Astrocyte (in vitro differentiated cells and primary cell): ENCODE measurements at regions not wholly inside any gene's neighbourhood (a gene's known extent, or its start where the extent isn't known, plus 50 kb on each side); places are given as distances from the start of the nearest gene placed in this dataset.

Source experiments
- DNase-seq: peaks from one replicate; pipeline ENCODE4 v3.0.0-alpha.2; 2010; ENCODE audit warnings: low read depth
- FAIRE-seq: peaks from 2 replicates; lab custom pipeline; 2011; peaks lifted over from hg19 to GRCh38; lab: Jason Lieb, UNC
- H2AFZ ChIP-seq: 2 replicates; pipeline ENCODE4 v1.6.0; 2012; ENCODE audit warnings: low read depth, low read length, inconsistent platforms
- H3K27ac ChIP-seq: 2 replicates; pipeline ENCODE4 v1.5.1; 2011; ENCODE audit warnings: low read depth, low read length, inconsistent platforms
- H3K27me3 ChIP-seq: 2 replicates; pipeline ENCODE4 v1.6.0; 2011; ENCODE audit warnings: low read length, inconsistent platforms; ENCODE audit not compliant: insufficient read depth
- H3K36me3 ChIP-seq: 2 replicates; pipeline ENCODE4 v1.5.1; 2011; ENCODE audit warnings: low read length, inconsistent platforms; ENCODE audit not compliant: insufficient read depth
- H3K4me1 ChIP-seq: 2 replicates; pipeline ENCODE4 v1.5.1; 2011; ENCODE audit warnings: low read length, inconsistent platforms; ENCODE audit not compliant: insufficient read depth
- H3K4me2 ChIP-seq: 2 replicates; pipeline ENCODE4 v1.6.0; 2012; ENCODE audit warnings: low read length, inconsistent platforms
- H3K4me3 ChIP-seq: 2 replicates; pipeline ENCODE4 v1.5.1; 2011; ENCODE audit warnings: low read depth, mild to moderate bottlenecking, low read length, inconsistent platforms; ENCODE audit not compliant: insufficient read depth
- H3K79me2 ChIP-seq: 2 replicates; pipeline ENCODE4 v1.6.0; 2012; ENCODE audit warnings: mild to moderate bottlenecking, low read length, inconsistent platforms; ENCODE audit not compliant: insufficient read depth
- H3K9ac ChIP-seq: 2 replicates; pipeline ENCODE4 v1.6.0; 2012; ENCODE audit warnings: mild to moderate bottlenecking, low read length, inconsistent platforms
- H3K9me3 ChIP-seq: 2 replicates; pipeline ENCODE4 v1.5.1; 2012; ENCODE audit warnings: low read depth, mild to moderate bottlenecking, low read length, inconsistent platforms; ENCODE audit not compliant: insufficient read depth
- H4K20me1 ChIP-seq: 2 replicates; pipeline ENCODE4 v1.6.0; 2012; ENCODE audit warnings: low read length, inconsistent platforms; ENCODE audit not compliant: insufficient read depth
- H3K27ac Mint-ChIP-seq: one replicate; pipeline ENCODE4 v1.8.0; 2021; ENCODE audit warnings: mild to moderate bottlenecking, mixed read lengths; ENCODE audit not compliant: unreplicated experiment
- H3K27me3 Mint-ChIP-seq: one replicate; pipeline ENCODE4 v1.8.0; 2021; ENCODE audit warnings: low read depth, mixed read lengths; ENCODE audit not compliant: unreplicated experiment
- H3K36me3 Mint-ChIP-seq: one replicate; pipeline ENCODE4 v1.8.0; 2021; ENCODE audit warnings: low read depth, mixed read lengths; ENCODE audit not compliant: unreplicated experiment
- H3K4me1 Mint-ChIP-seq: one replicate; pipeline ENCODE4 v1.8.0; 2021; ENCODE audit warnings: low read depth, mixed read lengths; ENCODE audit not compliant: unreplicated experiment
- H3K4me3 Mint-ChIP-seq: one replicate; pipeline ENCODE4 v1.8.0; 2021; ENCODE audit warnings: mild to moderate bottlenecking, moderate library complexity, mixed read lengths; ENCODE audit not compliant: unreplicated experiment
- H3K9me3 Mint-ChIP-seq: one replicate; pipeline ENCODE4 v1.8.0; 2021; ENCODE audit warnings: mild to moderate bottlenecking, mixed read lengths; ENCODE audit not compliant: unreplicated experiment
- EZH2 ChIP-seq: IDR thresholded peaks from 2 replicates; pipeline ENCODE4 v1.6.1; 2012; ENCODE audit warnings: mild to moderate bottlenecking, low read length, inconsistent platforms; ENCODE audit not compliant: insufficient read depth
- TF ChIP-seq, protein P1 (sequence below): IDR thresholded peaks from 2 replicates; pipeline ENCODE4 v1.5.1; 2011; ENCODE audit warnings: low read depth, mild to moderate bottlenecking, inconsistent platforms, low read length, moderate library complexity; ENCODE audit not compliant: insufficient read depth

DNA sequence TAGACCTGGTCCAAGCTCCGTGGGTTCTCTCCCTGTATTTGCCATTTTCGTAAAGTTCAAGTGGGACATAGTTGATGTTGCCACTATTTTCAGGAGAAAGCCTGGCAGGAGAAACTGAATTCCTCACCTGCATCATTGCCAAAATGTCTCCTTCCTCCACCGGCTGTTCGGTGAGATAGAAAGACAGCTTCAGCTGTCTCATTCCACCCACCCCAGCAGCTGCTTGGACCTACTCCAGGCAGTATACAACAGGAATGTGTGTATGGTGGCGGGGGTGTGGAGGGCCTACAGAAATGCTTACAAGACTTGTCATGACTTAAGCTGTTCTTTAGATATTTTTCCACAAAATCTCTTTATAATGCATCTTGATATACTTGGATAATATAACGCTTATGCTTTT lies 132.7 kb upstream of the RAP2B start:
- Mint-ChIP-seq H3K36me3 (no peaks in the 10 kb centered on the region), H3K27ac (peak overlapping the region; percentile 41), H3K9me3 (no peaks in the 10 kb centered on the region), H3K4me1 (peaks cover 8% of the 10 kb centered on the region), H3K27me3 (no peaks in the 10 kb centered on the region), H3K4me3 (no peak overlapping the region)
- no peaks in the 10 kb centered on the region for H3K27me3 ChIP-seq
- H3K27ac ChIP-seq = no peak overlapping the region
- FAIRE-seq (no peak), DNase-seq (peak; percentile 83)
- no peaks in the 10 kb centered on the region for H3K79me2 ChIP-seq
- H3K9ac ChIP-seq = no peak overlapping the region
- H3K4me2 ChIP-seq = no peak overlapping the region
- no peaks in the 10 kb centered on the region for H3K36me3 ChIP-seq
- H3K4me1 ChIP-seq = peaks cover 4% of the 10 kb centered on the region
- no peak for TF ChIP-seq EZH2
- TF ChIP-seq, protein P1, sequence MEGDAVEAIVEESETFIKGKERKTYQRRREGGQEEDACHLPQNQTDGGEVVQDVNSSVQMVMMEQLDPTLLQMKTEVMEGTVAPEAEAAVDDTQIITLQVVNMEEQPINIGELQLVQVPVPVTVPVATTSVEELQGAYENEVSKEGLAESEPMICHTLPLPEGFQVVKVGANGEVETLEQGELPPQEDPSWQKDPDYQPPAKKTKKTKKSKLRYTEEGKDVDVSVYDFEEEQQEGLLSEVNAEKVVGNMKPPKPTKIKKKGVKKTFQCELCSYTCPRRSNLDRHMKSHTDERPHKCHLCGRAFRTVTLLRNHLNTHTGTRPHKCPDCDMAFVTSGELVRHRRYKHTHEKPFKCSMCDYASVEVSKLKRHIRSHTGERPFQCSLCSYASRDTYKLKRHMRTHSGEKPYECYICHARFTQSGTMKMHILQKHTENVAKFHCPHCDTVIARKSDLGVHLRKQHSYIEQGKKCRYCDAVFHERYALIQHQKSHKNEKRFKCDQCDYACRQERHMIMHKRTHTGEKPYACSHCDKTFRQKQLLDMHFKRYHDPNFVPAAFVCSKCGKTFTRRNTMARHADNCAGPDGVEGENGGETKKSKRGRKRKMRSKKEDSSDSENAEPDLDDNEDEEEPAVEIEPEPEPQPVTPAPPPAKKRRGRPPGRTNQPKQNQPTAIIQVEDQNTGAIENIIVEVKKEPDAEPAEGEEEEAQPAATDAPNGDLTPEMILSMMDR = no peak
- no peak overlapping the region for H3K4me3 ChIP-seq
- no peak overlapping the region for H2AFZ ChIP-seq
- H4K20me1 ChIP-seq = no peaks in the 10 kb centered on the region
- no peaks in the 10 kb centered on the region for H3K9me3 ChIP-seq

GRCh38 chr3:153032891-153033290 lies 129.1 kb upstream of the RAP2B start:
- Histone ChIP-seq H2AFZ (no peak overlapping the region), H3K79me2 (no peaks in the 10 kb centered on the region), H3K4me2 (no peak overlapping the region), H3K27ac (no peak overlapping the region), H3K27me3 (no peaks in the 10 kb centered on the region), H3K4me1 (peaks cover 4% of the 10 kb centered on the region), H3K9ac (no peak overlapping the region), H3K9me3 (no peaks in the 10 kb centered on the region), H3K4me3 (no peak overlapping the region), H3K36me3 (no peaks in the 10 kb centered on the region), H4K20me1 (no peaks in the 10 kb centered on the region)
- DNase-seq = no peak
- Mint-ChIP-seq H3K27ac (no peak overlapping the region), H3K4me3 (no peak overlapping the region), H3K9me3 (no peaks in the 10 kb centered on the region), H3K4me1 (peaks cover 8% of the 10 kb centered on the region), H3K36me3 (no peaks in the 10 kb centered on the region), H3K27me3 (no peaks in the 10 kb centered on the region)
- TF ChIP-seq EZH2 = no peak
- TF ChIP-seq, protein P1 = no peak
- FAIRE-seq = no peak

- FAIRE-seq = no peak
- no peaks in the 10 kb centered on the region for H3K36me3 Mint-ChIP-seq
- Histone ChIP-seq H3K27me3 (no peaks in the 10 kb centered on the region), H3K4me2 (no peak overlapping the region), H3K9me3 (no peaks in the 10 kb centered on the region), H3K9ac (no peak overlapping the region), H3K4me3 (no peak overlapping the region), H3K27ac (no peak overlapping the region), H3K79me2 (no peaks in the 10 kb centered on the region), H3K36me3 (no peaks in the 10 kb centered on the region), H2AFZ (no peak overlapping the region), H4K20me1 (no peaks in the 10 kb centered on the region), H3K4me1 (no peaks in the 10 kb centered on the region)
- H3K27me3 Mint-ChIP-seq = no peaks in the 10 kb centered on the region
- H3K4me3 Mint-ChIP-seq = no peak overlapping the region
- no peaks in the 10 kb centered on the region for H3K4me1 Mint-ChIP-seq
- no peak overlapping the region for H3K27ac Mint-ChIP-seq
- H3K9me3 Mint-ChIP-seq = no peaks in the 10 kb centered on the region
- TF ChIP-seq, protein P1 = no peak
- no peak for TF ChIP-seq EZH2
- no peak for DNase-seq
Observed at GRCh38 chr3:153036846-153037245, 125.2 kb upstream of the RAP2B start.
